ENCODE measurements at regions not wholly inside any gene's neighbourhood (a gene's known extent, or its start where the extent isn't known, plus 50 kb on each side); places are given as distances from the start of the nearest gene placed in this dataset.
"Not testable (repeated sequence)": the region's sequence is repeated elsewhere in the genome, so short reads cannot be mapped to it uniquely, and the experiment has no call there.

- no peak for TF ChIP-seq CTCF (IDR thresholded peaks at IDR 0.05)
- TF ChIP-seq POLR2A (IDR thresholded peaks at IDR 0.05): no peak
- 86 to 98% methylated on average over 1 of the region's 1 CpG for WGBS, 2 donors
Observed at GRCh38 chr15:39029741-39030140, 465.1 kb upstream of the RASGRP1 start.

GRCh38 chr15:39030291-39031070, 465.9 kb upstream of the RASGRP1 start:
- no peak overlapping the region for H3K4me3 ChIP-seq (ENCODE audit: low read depth, poor library complexity, severe bottlenecking)
- TF ChIP-seq CTCF (IDR thresholded peaks at IDR 0.05): no peak
- no peak for TF ChIP-seq POLR2A (IDR thresholded peaks at IDR 0.05)
- DNase-seq (ENCODE audit: low spot score in 2 of 2): no peak
- intact Hi-C loops (cut with DNase I; ENCODE audit: low total_unique reads): no loop called here
- WGBS, 2 donors: 84 to 92% methylated on average over 6 of the region's 6 CpGs

More at GRCh38 chr15:39029741-39030140, 465.1 kb upstream of the RASGRP1 start:
- DNase-seq (ENCODE audit: low spot score in 2 of 2): no peak
- intact Hi-C loops (cut with DNase I; ENCODE audit: low total_unique reads): no loop called here
- no peak overlapping the region for H3K4me3 ChIP-seq (ENCODE audit: low read depth, poor library complexity, severe bottlenecking)

DNA sequence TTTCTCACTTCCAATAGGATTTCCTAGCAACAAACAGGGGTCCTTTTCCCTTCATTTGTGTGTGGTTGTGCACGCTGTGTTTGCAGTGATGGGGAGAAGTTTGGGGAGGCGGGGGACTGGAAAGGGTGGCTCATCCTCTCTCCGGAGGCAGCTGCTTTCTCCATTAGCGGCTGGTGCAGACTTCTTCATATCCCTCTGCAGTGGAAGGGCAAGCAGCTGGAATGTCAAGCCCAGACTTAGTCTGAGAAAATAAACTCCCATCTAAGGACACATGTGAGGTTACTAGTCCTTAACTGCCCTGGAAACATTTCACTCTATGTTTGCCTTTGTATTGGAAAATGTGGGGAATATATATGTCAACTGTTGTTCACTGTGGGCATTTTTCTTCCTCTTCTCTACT, 467.0 kb upstream of the RASGRP1 start:
- WGBS, 2 donors: 65 to 68% methylated on average over 4 of the region's 4 CpGs
- intact Hi-C loops (cut with DNase I; ENCODE audit: low total_unique reads): no loop called here
- no peak overlapping the region for H3K4me3 ChIP-seq (ENCODE audit: low read depth, poor library complexity, severe bottlenecking)
- DNase-seq (ENCODE audit: low spot score in 2 of 2): no peak
- TF ChIP-seq CTCF (IDR thresholded peaks at IDR 0.05): no peak
- TF ChIP-seq POLR2A (IDR thresholded peaks at IDR 0.05): no peak

DNA sequence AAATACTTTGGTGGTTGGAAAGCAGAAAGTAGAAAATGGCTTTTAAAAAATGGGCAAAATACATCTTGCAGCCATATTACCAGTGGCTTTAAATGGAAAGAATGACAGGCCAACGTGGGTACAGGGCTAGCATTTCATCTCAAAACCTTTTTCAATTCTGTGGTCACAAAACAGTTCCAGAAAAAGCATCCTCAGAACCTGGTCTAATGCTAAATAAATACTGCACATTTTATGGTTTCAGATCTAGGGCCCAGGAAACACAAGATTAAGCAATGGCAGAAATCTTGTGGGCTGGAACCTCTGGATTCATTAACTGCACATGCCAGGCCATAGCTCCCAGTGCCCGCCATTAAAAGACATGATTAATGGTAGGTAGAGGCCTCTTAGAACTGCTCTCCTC, 470.2 kb upstream of the RASGRP1 start:
- TF ChIP-seq POLR2A (IDR thresholded peaks at IDR 0.05): no peak
- TF ChIP-seq CTCF (IDR thresholded peaks at IDR 0.05): no peak
- H3K4me3 ChIP-seq (ENCODE audit: low read depth, poor library complexity, severe bottlenecking): no peak overlapping the region
- DNase-seq (ENCODE audit: low spot score in 2 of 2): no peak
- intact Hi-C loops (cut with DNase I; ENCODE audit: low total_unique reads): no loop called here
- 59 to 60% methylated on average over 2 of the region's 2 CpGs for WGBS, 2 donors

DNA sequence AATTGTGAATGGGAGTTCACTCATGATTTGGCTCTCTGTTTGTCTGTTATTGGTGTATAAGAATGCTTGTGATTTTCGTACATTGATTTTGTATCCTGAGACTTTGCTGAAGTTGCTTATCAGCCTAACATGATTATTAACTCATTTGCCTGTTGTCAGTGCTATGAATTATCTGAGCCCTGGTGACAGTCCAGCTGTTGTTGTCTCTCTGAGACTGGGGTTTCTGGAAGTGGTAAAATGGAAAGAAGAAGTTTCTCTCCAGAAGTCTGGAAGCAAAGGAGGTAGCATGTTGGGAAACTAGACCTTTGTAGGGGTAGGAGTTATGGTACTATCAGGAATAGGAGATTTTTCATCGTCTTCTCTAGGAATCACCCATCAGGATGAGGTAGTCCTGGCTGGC, 473.0 kb upstream of the RASGRP1 start:
- intact Hi-C loops (cut with DNase I; ENCODE audit: low total_unique reads); DNase-seq (ENCODE audit: low spot score in 2 of 2): not testable (repeated sequence)
- 88 to 90% methylated on average over 2 of the region's 2 CpGs for WGBS, 2 donors

GRCh38 chr15:39040861-39041260, 476.2 kb upstream of the RASGRP1 start:
- no peak for DNase-seq (ENCODE audit: low spot score in 2 of 2)
- 90 to 91% methylated on average over 3 of the region's 3 CpGs for WGBS, 2 donors
- no peak overlapping the region for H3K4me3 ChIP-seq (ENCODE audit: low read depth, poor library complexity, severe bottlenecking)
- intact Hi-C loops (cut with DNase I; ENCODE audit: low total_unique reads): no loop called here
- TF ChIP-seq CTCF (IDR thresholded peaks at IDR 0.05) (no peak), POLR2A (IDR thresholded peaks at IDR 0.05) (no peak)

More for the DNA sequence above, 473.0 kb upstream of the RASGRP1 start:
- H3K4me3 ChIP-seq (ENCODE audit: low read depth, poor library complexity, severe bottlenecking): not testable (repeated sequence)

All from lower leg skin (tissue), 4 donors.